GM12892 (cell line): ENCODE measurements at regions not wholly inside any gene's neighbourhood (a gene's known extent, or its start where the extent isn't known, plus 50 kb on each side); places are given as distances from the start of the nearest gene placed in this dataset.

Experiments used
- POLR2A ChIP-seq: IDR thresholded peaks from 2 replicates; pipeline ENCODE4 v1.6.1; 2011; ENCODE audit warnings: low read depth, low read length, control low read depth
- POLR2AphosphoS5 ChIP-seq: IDR thresholded peaks from 2 replicates; pipeline ENCODE4 v1.6.1; 2011; ENCODE audit warnings: low read depth, low read length, control low read depth

GRCh38 chr2:111711270-111711669 lies 172.7 kb downstream of the ANAPC1 start:
- no peak for TF ChIP-seq POLR2AphosphoS5
- no peak for TF ChIP-seq POLR2A
